ENCODE measurements at regions not wholly inside any gene's neighbourhood (a gene's known extent, or its start where the extent isn't known, plus 50 kb on each side); places are given as distances from the start of the nearest gene placed in this dataset.

DNA sequence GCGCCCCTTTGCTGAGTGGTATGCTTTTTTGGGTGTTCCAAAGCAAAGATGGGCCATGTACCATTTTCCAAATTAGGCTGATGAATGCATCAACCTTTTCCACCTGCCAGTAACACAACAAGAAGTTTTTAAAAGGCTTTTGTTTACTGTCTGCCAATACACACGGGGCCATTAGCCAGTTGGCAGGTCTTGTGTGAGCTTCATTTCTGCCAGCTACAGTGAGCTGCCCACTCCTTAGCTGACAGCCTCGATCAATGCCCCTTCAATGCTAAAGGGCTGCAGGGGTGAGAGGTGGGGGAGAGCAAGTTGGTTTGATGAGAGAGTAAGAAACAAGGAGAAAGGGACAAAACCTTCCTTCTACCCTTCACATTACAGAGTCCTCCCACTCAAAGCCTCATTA, 128.7 kb downstream of the C5orf15 start:
- Mint-ChIP-seq H3K27ac (no peak overlapping the region), H3K4me1 (peaks cover 33% of the 10 kb centered on the region), H3K36me3 (ENCODE audit: low read depth) (no peaks in the 10 kb centered on the region), H3K9me3 (peaks cover 8% of the 10 kb centered on the region), H3K27me3 (ENCODE audit: low read depth, poor library complexity) (peaks cover 9% of the 10 kb centered on the region), H3K4me3 (no peak overlapping the region)
- no peak for DNase-seq
- TF ChIP-seq, protein P1, sequence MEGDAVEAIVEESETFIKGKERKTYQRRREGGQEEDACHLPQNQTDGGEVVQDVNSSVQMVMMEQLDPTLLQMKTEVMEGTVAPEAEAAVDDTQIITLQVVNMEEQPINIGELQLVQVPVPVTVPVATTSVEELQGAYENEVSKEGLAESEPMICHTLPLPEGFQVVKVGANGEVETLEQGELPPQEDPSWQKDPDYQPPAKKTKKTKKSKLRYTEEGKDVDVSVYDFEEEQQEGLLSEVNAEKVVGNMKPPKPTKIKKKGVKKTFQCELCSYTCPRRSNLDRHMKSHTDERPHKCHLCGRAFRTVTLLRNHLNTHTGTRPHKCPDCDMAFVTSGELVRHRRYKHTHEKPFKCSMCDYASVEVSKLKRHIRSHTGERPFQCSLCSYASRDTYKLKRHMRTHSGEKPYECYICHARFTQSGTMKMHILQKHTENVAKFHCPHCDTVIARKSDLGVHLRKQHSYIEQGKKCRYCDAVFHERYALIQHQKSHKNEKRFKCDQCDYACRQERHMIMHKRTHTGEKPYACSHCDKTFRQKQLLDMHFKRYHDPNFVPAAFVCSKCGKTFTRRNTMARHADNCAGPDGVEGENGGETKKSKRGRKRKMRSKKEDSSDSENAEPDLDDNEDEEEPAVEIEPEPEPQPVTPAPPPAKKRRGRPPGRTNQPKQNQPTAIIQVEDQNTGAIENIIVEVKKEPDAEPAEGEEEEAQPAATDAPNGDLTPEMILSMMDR (IDR thresholded peaks at IDR 0.05): no peak

DNA sequence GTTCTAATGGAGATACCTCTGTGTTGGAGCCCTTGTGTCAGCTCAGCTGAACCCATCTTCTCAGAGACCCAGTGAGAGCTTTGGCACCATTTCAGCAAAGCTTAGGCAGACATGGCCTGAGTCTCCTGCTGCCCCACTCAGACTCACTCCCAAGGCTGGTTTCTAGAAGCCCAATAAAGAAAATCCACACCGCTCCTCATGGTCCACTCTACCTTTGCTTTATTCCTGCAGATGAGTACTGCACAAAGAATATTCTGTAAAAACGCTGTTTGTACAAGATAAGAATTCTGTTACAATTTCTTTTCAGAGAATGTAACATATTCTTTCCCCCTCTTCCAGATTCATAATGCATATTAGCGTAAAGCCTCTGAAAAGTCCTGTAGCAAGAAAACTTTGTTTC, 129.3 kb downstream of the C5orf15 start:
- Mint-ChIP-seq H3K4me1 (peaks cover 28% of the 10 kb centered on the region), H3K36me3 (ENCODE audit: low read depth) (no peaks in the 10 kb centered on the region), H3K4me3 (no peak overlapping the region), H3K9me3 (peaks cover 8% of the 10 kb centered on the region), H3K27ac (no peak overlapping the region), H3K27me3 (ENCODE audit: low read depth, poor library complexity) (peaks cover 6% of the 10 kb centered on the region)
- TF ChIP-seq, protein P1 (IDR thresholded peaks at IDR 0.05): no peak
- no peak for DNase-seq

DNA sequence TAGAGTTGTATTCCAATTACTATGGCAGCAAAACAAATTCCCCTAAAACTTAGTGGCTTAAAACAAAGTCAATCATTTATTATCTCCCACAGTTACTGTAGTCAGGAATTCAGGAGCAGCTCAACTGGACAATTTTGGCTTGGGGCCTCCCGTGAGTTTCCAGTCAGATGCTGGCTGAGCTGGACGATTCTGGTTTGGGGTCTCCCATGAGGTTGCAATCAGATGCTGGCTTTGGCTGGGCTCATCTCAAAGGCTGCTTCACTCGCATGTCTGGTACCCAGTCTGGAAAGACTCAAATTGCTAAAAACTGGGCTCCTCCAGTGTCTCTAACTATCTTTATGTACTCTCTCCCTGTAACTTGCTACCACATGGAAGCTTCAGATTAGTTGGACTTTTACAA, 130.1 kb downstream of the C5orf15 start:
- no peaks in the 10 kb centered on the region for H3K36me3 Mint-ChIP-seq (ENCODE audit: low read depth)
- H3K27ac Mint-ChIP-seq: no peak overlapping the region
- no peak overlapping the region for H3K4me3 Mint-ChIP-seq
- peaks cover 20% of the 10 kb centered on the region for H3K4me1 Mint-ChIP-seq
- peaks cover 8% of the 10 kb centered on the region for H3K9me3 Mint-ChIP-seq
- DNase-seq: no peak
- peaks cover 5% of the 10 kb centered on the region for H3K27me3 Mint-ChIP-seq (ENCODE audit: low read depth, poor library complexity)
- TF ChIP-seq, protein P1 (IDR thresholded peaks at IDR 0.05): no peak

DNA sequence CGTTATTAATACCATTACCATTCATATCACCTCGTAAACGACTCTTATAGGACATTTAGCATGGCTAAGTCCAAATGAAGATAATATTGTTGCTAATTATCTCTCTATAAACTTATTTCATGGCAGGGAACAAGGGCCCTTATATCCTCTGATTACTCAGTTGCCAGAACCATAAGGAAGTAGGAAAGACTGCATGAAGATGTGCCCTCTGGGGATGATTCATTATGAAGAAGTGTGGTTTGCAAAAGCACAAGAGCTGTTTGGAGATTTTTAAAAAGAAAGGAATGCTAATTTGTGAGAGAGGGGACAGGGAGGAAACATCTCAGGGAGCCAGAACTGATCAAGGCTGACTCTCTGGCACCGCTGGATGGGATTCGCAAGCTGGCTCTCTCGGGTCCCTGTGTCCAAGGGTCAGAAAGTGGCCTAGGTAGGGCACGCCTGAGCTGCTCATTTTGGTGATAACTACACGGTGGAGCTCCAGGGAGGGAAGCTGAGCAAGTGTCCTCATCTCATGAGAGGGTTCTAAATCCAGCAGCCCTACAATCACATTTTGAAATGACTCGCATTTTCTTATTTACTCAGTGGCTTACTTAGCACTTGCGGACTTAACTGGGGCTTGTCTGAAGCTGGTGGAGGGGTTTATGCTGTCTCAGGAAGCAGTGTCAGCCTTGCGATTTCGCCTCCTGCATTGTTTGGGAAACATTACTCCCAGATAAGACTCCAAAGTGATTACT, 136.8 kb downstream of the C5orf15 start:
- no peaks in the 10 kb centered on the region for H3K27me3 Mint-ChIP-seq (ENCODE audit: low read depth, poor library complexity)
- H3K4me3 Mint-ChIP-seq: no peak overlapping the region
- no peak for DNase-seq
- H3K27ac Mint-ChIP-seq: no peak overlapping the region
- no peaks in the 10 kb centered on the region for H3K36me3 Mint-ChIP-seq (ENCODE audit: low read depth)
- H3K9me3 Mint-ChIP-seq: peaks cover 5% of the 10 kb centered on the region
- H3K4me1 Mint-ChIP-seq: peaks cover 33% of the 10 kb centered on the region
- TF ChIP-seq, protein P1 (IDR thresholded peaks at IDR 0.05): no peak

DNA sequence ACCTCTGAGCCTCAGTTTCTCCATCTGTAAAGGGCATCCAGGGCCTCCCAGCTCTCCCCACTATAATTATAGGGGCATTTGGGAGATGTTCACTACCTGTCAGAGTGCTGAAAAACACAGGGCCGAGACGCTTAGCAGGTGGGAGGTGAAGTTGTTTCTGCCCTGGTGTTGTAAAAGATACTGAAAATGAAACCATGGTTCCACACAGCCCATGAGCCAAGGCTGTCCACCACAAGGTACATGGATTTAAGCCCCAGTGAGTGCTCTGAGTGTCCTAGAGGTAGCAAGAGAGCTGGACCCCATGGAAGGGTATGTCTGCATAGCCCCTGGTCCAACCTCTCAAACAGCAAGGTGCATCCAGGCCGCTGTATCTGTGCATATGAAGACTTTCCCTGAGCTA, 137.5 kb downstream of the C5orf15 start:
- Mint-ChIP-seq H3K4me1 (peaks cover 40% of the 10 kb centered on the region), H3K4me3 (no peak overlapping the region), H3K27ac (no peak overlapping the region), H3K9me3 (no peaks in the 10 kb centered on the region), H3K36me3 (ENCODE audit: low read depth) (no peaks in the 10 kb centered on the region), H3K27me3 (ENCODE audit: low read depth, poor library complexity) (no peaks in the 10 kb centered on the region)
- no peak for DNase-seq
- TF ChIP-seq, protein P1 (IDR thresholded peaks at IDR 0.05): no peak

DNA sequence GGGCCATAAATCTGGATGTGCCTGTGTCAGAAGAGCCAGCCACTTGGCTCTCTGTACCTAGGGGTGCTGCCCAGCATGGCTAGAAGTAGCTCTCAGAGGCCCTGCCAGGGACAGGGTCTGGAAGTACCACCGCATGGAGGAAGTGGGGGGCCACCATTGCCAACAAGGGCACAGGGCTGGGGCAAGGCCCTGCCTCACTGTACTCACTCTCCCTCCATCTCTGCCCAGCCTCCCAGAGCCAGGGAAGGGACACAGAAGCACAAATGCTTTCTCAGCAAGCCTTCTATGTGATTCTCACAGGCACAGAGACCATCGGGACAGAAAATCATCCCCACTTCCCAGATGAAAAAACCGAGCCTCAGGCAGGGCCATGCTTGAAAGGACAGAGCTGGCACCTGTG, 138.1 kb downstream of the C5orf15 start:
- no peak overlapping the region for H3K4me3 Mint-ChIP-seq
- H3K36me3 Mint-ChIP-seq (ENCODE audit: low read depth): no peaks in the 10 kb centered on the region
- no peaks in the 10 kb centered on the region for H3K9me3 Mint-ChIP-seq
- H3K27ac Mint-ChIP-seq: no peak overlapping the region
- peaks cover 46% of the 10 kb centered on the region for H3K4me1 Mint-ChIP-seq
- H3K27me3 Mint-ChIP-seq (ENCODE audit: low read depth, poor library complexity): no peaks in the 10 kb centered on the region
- TF ChIP-seq, protein P1 (IDR thresholded peaks at IDR 0.05): no peak
- DNase-seq: no peak

All from nephron progenitor cell (in vitro differentiated cells).